HepG2 (cell line): ENCODE measurements at regions not wholly inside any gene's neighbourhood (a gene's known extent, or its start where the extent isn't known, plus 50 kb on each side); places are given as distances from the start of the nearest gene placed in this dataset.

Source experiments
- ATAC-seq: fragments of 200-7000 bp; cut with Tn5 transposase; 3 replicates; pipeline ENCODE4 v1.9.1; 2020; ENCODE audit warnings: mild to moderate bottlenecking, moderate library complexity
- BruUV-seq: library from RNA; stranded (reverse); fragments of 400-500 nt; replicated peaks from 2 replicates; lab custom pipeline; 2021; lab: Mats Ljungman, UMichigan
- CTCF ChIA-PET: fragments of 300-600 bp; formaldehyde crosslinking; extraction: SDS; loops from one replicate; lab custom pipeline; 2021; ENCODE audit warnings: low total read pairs, inconsistent platforms, low intra/inter-chr PET ratio; lab: Yijun Ruan, JAX
- POLR2A ChIA-PET: fragments of 350-600 bp; sonication (Branson Sonifier 250); formaldehyde crosslinking; loops from one replicate; lab custom pipeline; 2020; ENCODE audit warnings: antibody characterized with exemption, inconsistent platforms; lab: Yijun Ruan, JAX
- DNase-seq: peaks from one replicate; pipeline ENCODE4 v3.0.0-alpha.2; 2015; ENCODE audit warnings: low spot score
- FAIRE-seq: peaks from 3 replicates; lab custom pipeline; 2011; peaks lifted over from hg19 to GRCh38; lab: Jason Lieb, UNC
- H2AFZ ChIP-seq: one replicate; pipeline ENCODE4 v1.6.1; 2011; ENCODE audit warnings: low read length, inconsistent platforms
- H3K27ac ChIP-seq: fragments of 300-600 bp; 3 replicates; pipeline ENCODE4 v1.8.0; 2011; ENCODE audit warnings: mixed run types, mild to moderate bottlenecking, mixed read lengths, low read length, inconsistent platforms; ENCODE audit not compliant: insufficient read depth; ENCODE audit errors: extremely low read length
- H3K27me3 ChIP-seq, 2 experiments: fragments of 200-600 bp in 1 of 2; 2 replicates in 1 of 2; 3 replicates in 1 of 2; pipeline versions ENCODE4 v1.6.0 to v1.8.0; 2011; ENCODE audit warnings: low read length in 2 of 2, mild to moderate bottlenecking in 2 of 2, moderate library complexity in 2 of 2, inconsistent platforms in 1 of 2; ENCODE audit not compliant: insufficient read depth in 2 of 2, control insufficient read depth in 1 of 2
- H3K36me3 ChIP-seq, 2 experiments: fragments of 200-600 bp in 1 of 2; replicated peaks in 1 of 2; 2 replicates in 1 of 2; 3 replicates in 1 of 2; pipeline versions ENCODE4 v1.5.1 to v1.8.0; 2011; ENCODE audit warnings: low read length in 2 of 2, inconsistent platforms in 1 of 2; ENCODE audit not compliant: insufficient read depth in 2 of 2, control insufficient read depth in 1 of 2
- H3K4me1 ChIP-seq: 2 replicates; pipeline ENCODE4 v1.5.1; 2012; ENCODE audit warnings: low read length, inconsistent platforms; ENCODE audit not compliant: insufficient read depth
- H3K4me2 ChIP-seq: 2 replicates; pipeline ENCODE4 v1.6.0; 2011; ENCODE audit warnings: low read depth, low read length, inconsistent platforms
- H3K4me3 ChIP-seq, 3 experiments: fragments of 200-600 bp in 1 of 3; sonication (generic), shearing (Covaris generic) in 1 of 3; replicated peaks in 1 of 3; 2 replicates each; pipeline ENCODE4 v1.5.1; 2011 to 2016; ENCODE audit warnings: low read length in 3 of 3, inconsistent platforms in 2 of 3, low read depth in 2 of 3, mild to moderate bottlenecking in 2 of 3, control low read depth in 1 of 3, mixed read lengths in 1 of 3; ENCODE audit not compliant: insufficient read depth in 1 of 3
- H3K79me2 ChIP-seq: one replicate; pipeline ENCODE4 v1.6.1; 2011; ENCODE audit warnings: low read length, inconsistent platforms; ENCODE audit not compliant: insufficient read depth
- H3K9ac ChIP-seq: 2 replicates; pipeline ENCODE4 v1.6.0; 2011; ENCODE audit warnings: mild to moderate bottlenecking, low read depth, low read length, inconsistent platforms; ENCODE audit not compliant: insufficient read depth
- H3K9me3 ChIP-seq: 2 replicates; pipeline ENCODE4 v1.5.1; 2012; ENCODE audit warnings: mild to moderate bottlenecking, low read length
- H4K20me1 ChIP-seq: 2 replicates; pipeline ENCODE4 v1.6.0; 2011; ENCODE audit warnings: inconsistent platforms, mild to moderate bottlenecking, low read length, moderate library complexity; ENCODE audit not compliant: insufficient read depth
- ATAD3A ChIP-seq: sonication (generic); formaldehyde crosslinking; IDR thresholded peaks from 2 replicates; pipeline ENCODE4 v1.4.0; 2020; ENCODE audit warnings: missing genetic modification reagents
- CEBPG ChIP-seq: IDR thresholded peaks from 2 replicates; pipeline ENCODE4 v1.6.1; 2016
- HMG20B ChIP-seq: conservative IDR thresholded peaks from 2 replicates; pipeline ENCODE4 v1.6.1; 2016; ENCODE audit warnings: missing genetic modification reagents, missing compliant biosample characterization
- HOXD1 ChIP-seq: sonication (generic); formaldehyde crosslinking; IDR thresholded peaks from 2 replicates; pipeline ENCODE4 v1.5.0; 2020; ENCODE audit warnings: missing genetic modification reagents
- IKZF1 ChIP-seq: fragments of 450-650 bp; IDR thresholded peaks from 2 replicates; pipeline ENCODE4 v1.7.1; 2016
- KLF15 ChIP-seq: sonication (generic); formaldehyde crosslinking; IDR thresholded peaks from 2 replicates; pipeline ENCODE4 v1.8.1; 2023; ENCODE audit warnings: borderline replicate concordance, mild to moderate bottlenecking, inconsistent platforms, missing genetic modification reagents, mixed read lengths
- SYNCRIP ChIP-seq: fragments of 200-400 bp; formaldehyde crosslinking; IDR thresholded peaks from 2 replicates; pipeline ENCODE4 v1.6.1; 2018; ENCODE audit warnings: mild to moderate bottlenecking, low read depth, low read length; ENCODE audit not compliant: insufficient read depth
- YEATS2 ChIP-seq: sonication (generic); formaldehyde crosslinking; IDR thresholded peaks from 2 replicates; pipeline ENCODE4 v1.4.0; 2020; ENCODE audit warnings: missing genetic modification reagents, borderline replicate concordance
- ZFYVE20 ChIP-seq: sonication (generic); formaldehyde crosslinking; IDR thresholded peaks from 2 replicates; pipeline ENCODE4 v1.8.0; 2023; ENCODE audit warnings: low read depth, mild to moderate bottlenecking, moderate library complexity, missing genetic modification reagents, borderline replicate concordance
- ZMYM2 ChIP-seq: sonication (generic); formaldehyde crosslinking; IDR thresholded peaks from 2 replicates; pipeline ENCODE4 v1.8.0; 2022; ENCODE audit warnings: mild to moderate bottlenecking, missing genetic modification reagents
- ZNF224 ChIP-seq: sonication (generic); formaldehyde crosslinking; IDR thresholded peaks from 2 replicates; pipeline ENCODE4 v1.5.0; 2020; ENCODE audit warnings: mild to moderate bottlenecking, missing genetic modification reagents
- ZNF33A ChIP-seq: sonication (generic); formaldehyde crosslinking; IDR thresholded peaks from 2 replicates; pipeline ENCODE4 v1.5.1; 2020; ENCODE audit warnings: missing genetic modification reagents, mild to moderate bottlenecking, moderate library complexity, borderline replicate concordance
- ZNF350 ChIP-seq: sonication (generic); formaldehyde crosslinking; IDR thresholded peaks from 2 replicates; pipeline ENCODE4 v1.4.0; 2020; ENCODE audit warnings: mild to moderate bottlenecking, low read depth, missing genetic modification reagents, borderline replicate concordance
- ZNF547 ChIP-seq: sonication (generic); formaldehyde crosslinking; IDR thresholded peaks from 2 replicates; pipeline ENCODE4 v1.5.1; 2020; ENCODE audit warnings: mild to moderate bottlenecking, missing genetic modification reagents
- ZNF597 ChIP-seq: sonication (generic); formaldehyde crosslinking; IDR thresholded peaks from 2 replicates; pipeline ENCODE4 v1.5.0; 2020; ENCODE audit warnings: missing genetic modification reagents
- WGBS: methylation state at CpG from one replicate; pipeline ENCODE4 v1.1.6; 2017; ENCODE audit warnings: low lambda C conversion rate; 5-methylcytosine and 5-hydroxymethylcytosine counted together
- in situ Hi-C: cut with HindIII; loops from 2 replicates; pipeline ENCODE4 v1.10.0; 2017; ENCODE audit warnings: low pct_unique_long_range_greater_than_20kb; ENCODE audit not compliant: extremely low pct_ligation_motif_present
- intact Hi-C: fragments of 100-400 bp; cut with micrococcal nuclease; formaldehyde crosslinking; loops from one replicate; pipeline ENCODE4 v1.10.0; 2022; ENCODE audit not compliant: unreplicated experiment
- TF ChIP-seq, protein P1 (sequence below): sonication (generic); formaldehyde crosslinking; IDR thresholded peaks from 2 replicates; pipeline ENCODE4 v1.5.0; 2020; ENCODE audit warnings: missing genetic modification reagents, mild to moderate bottlenecking, borderline replicate concordance

DNA sequence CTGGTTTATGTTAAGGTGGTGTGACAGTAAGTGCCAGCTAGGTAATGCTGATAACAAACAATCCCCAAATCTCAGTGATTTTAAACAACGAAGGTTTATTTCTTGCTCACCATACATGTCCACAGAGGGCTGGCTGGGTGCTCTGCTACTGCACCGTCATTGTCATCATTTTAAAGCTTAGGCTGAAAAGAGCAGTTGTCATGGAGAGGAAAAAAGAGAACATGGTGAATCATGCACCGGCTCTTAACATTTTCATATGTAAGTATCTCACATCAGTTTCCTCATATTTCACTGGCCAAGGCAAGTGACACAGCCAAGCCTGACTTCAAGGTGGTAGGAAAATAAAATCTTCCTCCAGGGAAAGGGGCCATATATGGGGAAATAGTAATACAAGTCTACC lies 746.9 kb downstream of the SORCS3 start (continued):
- TF ChIP-seq ZNF350 (no peak), ZNF33A (CRISPR knock-in tag) (no peak), HMG20B (CRISPR knock-in tag) (no peak), YEATS2 (CRISPR knock-in tag) (no peak)
- TF ChIP-seq, protein P1, sequence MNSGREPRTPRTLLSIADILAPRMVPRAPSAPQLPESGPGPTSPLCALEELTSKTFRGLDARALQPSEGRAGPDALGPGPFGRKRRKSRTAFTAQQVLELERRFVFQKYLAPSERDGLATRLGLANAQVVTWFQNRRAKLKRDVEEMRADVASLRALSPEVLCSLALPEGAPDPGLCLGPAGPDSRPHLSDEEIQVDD (CRISPR knock-in tag): no peak
- TF ChIP-seq, all 625 proteins: peak for 0

DNA sequence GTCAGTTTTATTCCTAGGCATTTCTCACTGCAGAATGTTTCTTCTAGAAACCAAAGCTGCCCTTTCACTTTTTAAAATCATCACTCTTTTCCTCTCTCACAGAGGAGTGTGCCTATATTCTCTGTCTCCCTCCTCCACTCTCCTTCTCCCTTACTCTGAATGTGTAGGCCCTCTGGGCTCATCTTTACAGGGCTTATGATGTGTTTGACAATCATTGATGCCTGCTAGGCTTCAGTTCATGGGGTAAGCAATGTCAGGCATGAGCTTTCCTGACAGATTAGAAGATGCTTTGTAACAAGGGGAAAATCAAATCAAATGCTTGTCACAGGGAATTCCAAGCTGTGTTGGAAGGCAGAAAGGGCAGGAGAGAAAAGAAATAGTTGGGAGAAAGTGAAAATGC lies 742.9 kb downstream of the SORCS3 start:
- H3K27ac ChIP-seq: no peak overlapping the region
- no peak for TF ChIP-seq ATAD3A (CRISPR knock-in tag)
- no peak for TF ChIP-seq SYNCRIP
- no peak for TF ChIP-seq HOXD1 (CRISPR knock-in tag)
- H4K20me1 ChIP-seq: no peaks in the 10 kb centered on the region
- ChIA-PET CTCF (no interaction called here), POLR2A (no interaction called here)
- no peaks in the 10 kb centered on the region for H3K4me1 ChIP-seq
- H3K27me3 ChIP-seq: no peaks in the 10 kb centered on the region
- DNase-seq (no peak), ATAC-seq (no peak), FAIRE-seq (no peak)
- H3K79me2 ChIP-seq: no peaks in the 10 kb centered on the region
- H3K4me3 ChIP-seq: no peak overlapping the region
- no peaks in the 10 kb centered on the region for H3K36me3 ChIP-seq
- in situ Hi-C loops: no loop called here
- H3K9ac ChIP-seq: no peak overlapping the region
- no peak overlapping the region for H2AFZ ChIP-seq
- intact Hi-C loops: no loop called here
- no TSS peak for BruUV-seq
- H3K4me2 ChIP-seq: no peak overlapping the region
- H3K9me3 ChIP-seq: peaks cover 49% of the 10 kb centered on the region

GRCh38 chr10:105370692-105371091 lies 729.6 kb downstream of the SORCS3 start:
- H3K36me3 ChIP-seq: no peaks in the 10 kb centered on the region
- no peak for DNase-seq
- no peak overlapping the region for H3K9ac ChIP-seq
- intact Hi-C loops (no loop called here), in situ Hi-C loops (no loop called here)
- no peaks in the 10 kb centered on the region for H3K79me2 ChIP-seq
- FAIRE-seq: no peak
- POLR2A ChIA-PET: no interaction called here
- no peaks in the 10 kb centered on the region for H4K20me1 ChIP-seq
- H3K27ac ChIP-seq: no peak overlapping the region
- no peak for TF ChIP-seq ZFYVE20
- TF ChIP-seq CEBPG (CRISPR knock-in tag): no peak
- no peak for TF ChIP-seq ZMYM2 (CRISPR knock-in tag)
- no peak for TF ChIP-seq ZNF224 (CRISPR knock-in tag)
- TF ChIP-seq KLF15 (CRISPR knock-in tag): no peak
- no peak for TF ChIP-seq ZNF597
- no peak for TF ChIP-seq IKZF1
- TF ChIP-seq ZNF547: no peak
- no peak overlapping the region for H3K4me3 ChIP-seq
- BruUV-seq: no TSS peak
- no peak overlapping the region for H3K4me2 ChIP-seq
- 59% methylated on average over 5 of the region's 5 CpGs for WGBS
- no peaks in the 10 kb centered on the region for H3K4me1 ChIP-seq
- H2AFZ ChIP-seq: no peak overlapping the region
- CTCF ChIA-PET: no interaction called here
- no peaks in the 10 kb centered on the region for H3K27me3 ChIP-seq
- peaks cover 68% of the 10 kb centered on the region for H3K9me3 ChIP-seq
- no peak for ATAC-seq
